ENCODE measurements at regions not wholly inside any gene's neighbourhood (a gene's known extent, or its start where the extent isn't known, plus 50 kb on each side); places are given as distances from the start of the nearest gene placed in this dataset.

- TF ChIP-seq, protein P1, sequence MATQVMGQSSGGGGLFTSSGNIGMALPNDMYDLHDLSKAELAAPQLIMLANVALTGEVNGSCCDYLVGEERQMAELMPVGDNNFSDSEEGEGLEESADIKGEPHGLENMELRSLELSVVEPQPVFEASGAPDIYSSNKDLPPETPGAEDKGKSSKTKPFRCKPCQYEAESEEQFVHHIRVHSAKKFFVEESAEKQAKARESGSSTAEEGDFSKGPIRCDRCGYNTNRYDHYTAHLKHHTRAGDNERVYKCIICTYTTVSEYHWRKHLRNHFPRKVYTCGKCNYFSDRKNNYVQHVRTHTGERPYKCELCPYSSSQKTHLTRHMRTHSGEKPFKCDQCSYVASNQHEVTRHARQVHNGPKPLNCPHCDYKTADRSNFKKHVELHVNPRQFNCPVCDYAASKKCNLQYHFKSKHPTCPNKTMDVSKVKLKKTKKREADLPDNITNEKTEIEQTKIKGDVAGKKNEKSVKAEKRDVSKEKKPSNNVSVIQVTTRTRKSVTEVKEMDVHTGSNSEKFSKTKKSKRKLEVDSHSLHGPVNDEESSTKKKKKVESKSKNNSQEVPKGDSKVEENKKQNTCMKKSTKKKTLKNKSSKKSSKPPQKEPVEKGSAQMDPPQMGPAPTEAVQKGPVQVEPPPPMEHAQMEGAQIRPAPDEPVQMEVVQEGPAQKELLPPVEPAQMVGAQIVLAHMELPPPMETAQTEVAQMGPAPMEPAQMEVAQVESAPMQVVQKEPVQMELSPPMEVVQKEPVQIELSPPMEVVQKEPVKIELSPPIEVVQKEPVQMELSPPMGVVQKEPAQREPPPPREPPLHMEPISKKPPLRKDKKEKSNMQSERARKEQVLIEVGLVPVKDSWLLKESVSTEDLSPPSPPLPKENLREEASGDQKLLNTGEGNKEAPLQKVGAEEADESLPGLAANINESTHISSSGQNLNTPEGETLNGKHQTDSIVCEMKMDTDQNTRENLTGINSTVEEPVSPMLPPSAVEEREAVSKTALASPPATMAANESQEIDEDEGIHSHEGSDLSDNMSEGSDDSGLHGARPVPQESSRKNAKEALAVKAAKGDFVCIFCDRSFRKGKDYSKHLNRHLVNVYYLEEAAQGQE (IDR thresholded peaks at IDR 0.05; ENCODE audit: low read depth): no peak
- TF ChIP-seq CREB1 (IDR thresholded peaks at IDR 0.05; ENCODE audit: low read depth): no peak
- TF ChIP-seq EP300 (IDR thresholded peaks at IDR 0.05; ENCODE audit: borderline replicate concordance): no peak
- TF ChIP-seq, protein P2, sequence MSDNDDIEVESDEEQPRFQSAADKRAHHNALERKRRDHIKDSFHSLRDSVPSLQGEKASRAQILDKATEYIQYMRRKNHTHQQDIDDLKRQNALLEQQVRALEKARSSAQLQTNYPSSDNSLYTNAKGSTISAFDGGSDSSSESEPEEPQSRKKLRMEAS (IDR thresholded peaks at IDR 0.05): no peak
- TF ChIP-seq YY1 (IDR thresholded peaks at IDR 0.05; ENCODE audit: low read depth): no peak
- no peak for TF ChIP-seq ZBTB7A (IDR thresholded peaks at IDR 0.05; ENCODE audit: low read depth)
- no peak for TF ChIP-seq TEAD4 (IDR thresholded peaks at IDR 0.05)
- TF ChIP-seq CEBPB (IDR thresholded peaks at IDR 0.05): no peak
- no peak for TF ChIP-seq TAF1 (IDR thresholded peaks at IDR 0.05; ENCODE audit: low read depth)
- TF ChIP-seq RAD21 (IDR thresholded peaks at IDR 0.05; ENCODE audit: low read depth): no peak
- TF ChIP-seq TCF12 (IDR thresholded peaks at IDR 0.05; ENCODE audit: low read depth): no peak
- no peak for TF ChIP-seq FOXM1 (IDR thresholded peaks at IDR 0.05; ENCODE audit: borderline replicate concordance, low read depth)
Measured at GRCh38 chr2:150876251-150876950, 385.3 kb downstream of the RBM43 start.
